GM21447 (cell line): ENCODE measurements at regions not wholly inside any gene's neighbourhood (a gene's known extent, or its start where the extent isn't known, plus 50 kb on each side); places are given as distances from the start of the nearest gene placed in this dataset.

Source experiments
- ATAC-seq: cut with Tn5 transposase; IDR thresholded peaks from one replicate; pipeline ENCODE4 v1.9.1; 2021; ENCODE audit not compliant: unreplicated experiment

- no peak for ATAC-seq
Observed at GRCh38 chr17:13407381-13407780, 194.3 kb downstream of the HS3ST3A1 start.

GRCh38 chr17:13405807-13406206 lies 195.9 kb downstream of the HS3ST3A1 start:
- no peak for ATAC-seq

- no peak for ATAC-seq
Observed at GRCh38 chr17:13405080-13405479, 196.6 kb downstream of the HS3ST3A1 start.

- ATAC-seq, result no peak
Observed at GRCh38 chr17:13403982-13404946, 197.5 kb downstream of the HS3ST3A1 start.

DNA sequence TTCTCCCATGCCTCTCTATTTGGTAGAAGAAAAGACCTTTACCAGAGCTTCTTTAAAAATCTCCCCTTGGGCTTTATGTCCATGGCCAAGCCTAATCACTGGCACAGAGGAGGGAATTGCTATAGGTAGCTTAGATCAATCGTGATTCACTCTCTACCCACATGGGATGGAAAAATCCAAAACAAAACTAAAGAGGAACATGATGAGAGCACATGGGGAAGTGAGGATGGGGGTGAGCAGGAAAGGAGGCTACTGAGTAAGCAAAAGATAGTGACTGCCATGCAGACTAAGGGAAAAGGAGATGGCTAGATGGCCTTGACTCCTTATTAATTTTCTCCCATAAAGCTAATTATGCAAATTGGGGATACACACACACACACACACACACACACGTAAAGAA lies 201.2 kb downstream of the HS3ST3A1 start:
- no peak for ATAC-seq

DNA sequence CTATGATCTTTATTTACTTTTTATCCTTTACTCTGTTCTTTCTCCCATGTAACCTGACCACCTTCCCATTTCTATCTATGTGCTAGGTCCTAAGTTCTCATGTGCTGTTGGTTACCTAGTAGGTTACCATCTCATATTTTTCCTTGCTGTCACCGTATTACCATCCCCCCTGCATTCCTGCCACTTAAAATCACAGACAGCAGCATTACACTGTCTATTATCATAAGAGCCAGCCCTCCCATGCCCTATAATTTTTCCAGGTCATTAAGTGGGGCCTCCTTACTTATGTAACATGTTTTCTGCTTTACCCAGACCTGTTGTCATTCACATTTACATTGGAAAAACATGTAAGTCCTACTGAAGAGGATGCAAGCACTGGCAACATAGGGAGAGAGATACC lies 202.9 kb downstream of the HS3ST3A1 start:
- no peak for ATAC-seq

DNA sequence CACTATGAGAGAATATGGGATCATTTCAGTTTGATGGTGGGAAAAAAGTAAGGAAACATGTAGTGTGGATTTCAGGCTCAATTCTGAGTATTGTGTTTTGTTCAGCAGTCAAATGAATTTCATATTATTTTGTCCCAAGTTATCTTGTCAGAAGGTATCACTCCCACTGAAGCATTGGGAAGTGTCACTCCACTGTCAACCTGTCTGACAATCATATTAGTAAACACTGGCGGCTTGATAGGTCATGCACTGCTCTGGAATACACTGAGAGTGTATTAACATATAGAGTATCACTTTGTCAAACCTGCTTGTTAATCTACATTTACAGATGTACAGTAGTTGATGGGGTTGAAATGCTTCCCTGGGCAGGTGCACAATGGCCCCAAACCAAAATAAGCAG lies 203.6 kb downstream of the HS3ST3A1 start:
- no peak for ATAC-seq

DNA sequence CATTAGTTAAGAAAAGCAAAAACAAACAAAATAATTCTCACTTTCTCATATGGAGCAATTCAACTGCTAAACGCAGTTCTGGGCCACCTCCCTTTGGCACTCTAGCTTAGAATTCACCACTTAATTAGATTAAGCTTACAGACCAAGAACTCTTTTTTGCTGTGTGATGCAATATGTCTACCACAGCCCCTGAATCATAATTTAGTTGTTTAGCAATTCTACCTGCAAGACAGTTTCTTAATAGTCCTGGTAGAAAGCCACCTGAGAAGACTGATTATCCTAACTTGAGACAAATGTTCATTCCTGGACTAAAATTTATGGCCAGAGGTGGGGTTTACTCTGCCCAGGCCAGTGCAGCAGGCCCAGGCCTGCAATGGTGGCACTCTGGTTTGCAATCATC lies 205.9 kb downstream of the HS3ST3A1 start:
- no peak for ATAC-seq

- no peak for ATAC-seq
Observed at GRCh38 chr17:13395346-13395745, 206.4 kb downstream of the HS3ST3A1 start.

- ATAC-seq, result no peak
Observed at GRCh38 chr17:13393841-13394710, 207.7 kb downstream of the HS3ST3A1 start.

- ATAC-seq, result no peak
Observed at GRCh38 chr17:13387952-13388351, 213.8 kb downstream of the HS3ST3A1 start.

- ATAC-seq, result no peak
Observed at GRCh38 chr17:13387236-13387635, 214.5 kb downstream of the HS3ST3A1 start.

GRCh38 chr17:13385481-13385911 lies 216.2 kb downstream of the HS3ST3A1 start:
- ATAC-seq, result no peak

- no peak for ATAC-seq
Observed at GRCh38 chr17:13384626-13385025, 217.1 kb downstream of the HS3ST3A1 start.

DNA sequence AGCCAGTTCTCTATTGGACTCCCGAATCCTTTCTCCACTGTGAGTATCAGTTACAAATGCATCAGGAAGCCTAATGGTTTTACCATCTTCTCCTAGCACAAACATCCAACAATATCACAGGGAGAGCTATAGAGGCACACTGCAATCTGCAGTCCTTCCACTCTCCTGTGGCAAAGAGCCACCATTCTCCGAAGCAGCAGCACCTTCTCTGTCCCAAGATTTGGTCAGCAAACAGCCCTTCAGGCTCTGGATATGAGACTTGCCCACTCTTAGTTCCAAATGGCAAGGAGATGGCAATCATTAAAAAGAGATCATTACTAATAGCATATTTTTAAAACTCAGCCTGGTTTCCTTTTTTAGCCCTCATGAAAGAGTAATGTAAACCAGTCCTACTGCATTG lies 223.4 kb downstream of the HS3ST3A1 start:
- no peak for ATAC-seq

GRCh38 chr17:13374203-13375143 lies 227.3 kb downstream of the HS3ST3A1 start:
- no peak for ATAC-seq

- ATAC-seq, result no peak
Observed at GRCh38 chr17:13372432-13372831, 229.3 kb downstream of the HS3ST3A1 start.

- no peak for ATAC-seq
Observed at GRCh38 chr17:13367154-13367553, 234.6 kb downstream of the HS3ST3A1 start.

- no peak for ATAC-seq
Observed at GRCh38 chr17:13365331-13365730, 236.4 kb downstream of the HS3ST3A1 start.

- ATAC-seq, result no peak
Observed at GRCh38 chr17:13363771-13364170, 238.0 kb downstream of the HS3ST3A1 start.
